Caco-2 (cell line): ENCODE measurements at regions not wholly inside any gene's neighbourhood (a gene's known extent, or its start where the extent isn't known, plus 50 kb on each side); places are given as distances from the start of the nearest gene placed in this dataset.

Source experiments
- BruUV-seq: library from RNA; stranded (reverse); fragments of 400-500 nt; replicated peaks from 2 replicates; lab custom pipeline; 2021; lab: Mats Ljungman, UMichigan
- CTCF ChIA-PET: fragments of 300-600 bp; sonication (Branson Sonifier 250); formaldehyde crosslinking; loops from one replicate; lab custom pipeline; 2022; ENCODE audit warnings: antibody characterized with exemption; lab: Charles Lee
- POLR2A ChIA-PET: fragments of 300-600 bp; sonication (Branson Sonifier 250); formaldehyde crosslinking; loops from one replicate; lab custom pipeline; 2022; ENCODE audit warnings: antibody characterized with exemption; lab: Charles Lee
- DNase-seq, 2 experiments: peaks; one replicate each; pipeline versions ENCODE4 v3.0.0 to v3.0.0-alpha.2; 2020 to 2022
- H3K27me3 ChIP-seq: replicated peaks from 2 replicates; pipeline ENCODE4 v1.6.0; 2011; ENCODE audit warnings: low read length; ENCODE audit not compliant: control insufficient read depth, insufficient read depth
- H3K36me3 ChIP-seq: 2 replicates; pipeline ENCODE4 v1.5.1; 2011; ENCODE audit warnings: low read length; ENCODE audit not compliant: control insufficient read depth, insufficient read depth
- H3K4me1 ChIP-seq: fragments of 250-450 bp; sonication (Bioruptor Pico); 2 replicates; pipeline ENCODE4 v1.5.1; 2020; ENCODE audit warnings: mild to moderate bottlenecking
- H3K4me3 ChIP-seq: 2 replicates; pipeline ENCODE4 v1.5.1; 2011; ENCODE audit warnings: low read depth, mild to moderate bottlenecking, control low read depth, low read length
- H3K9me3 ChIP-seq: fragments of 250-450 bp; sonication (Bioruptor Pico); 2 replicates; pipeline ENCODE4 v1.5.1; 2020; ENCODE audit warnings: mild to moderate bottlenecking, moderate library complexity
- H3K27ac Mint-ChIP-seq: one replicate; pipeline ENCODE4 v1.8.0; 2022; ENCODE audit warnings: mixed read lengths; ENCODE audit not compliant: unreplicated experiment
- H3K27me3 Mint-ChIP-seq: one replicate; pipeline ENCODE4 v1.8.0; 2022; ENCODE audit warnings: mixed read lengths; ENCODE audit not compliant: insufficient read depth, unreplicated experiment
- H3K36me3 Mint-ChIP-seq: one replicate; pipeline ENCODE4 v1.8.0; 2022; ENCODE audit warnings: mild to moderate bottlenecking, mixed read lengths; ENCODE audit not compliant: insufficient read depth, unreplicated experiment
- H3K4me1 Mint-ChIP-seq: one replicate; pipeline ENCODE4 v1.8.0; 2022; ENCODE audit warnings: low read depth, mixed read lengths; ENCODE audit not compliant: unreplicated experiment
- H3K4me3 Mint-ChIP-seq: one replicate; pipeline ENCODE4 v1.8.0; 2022; ENCODE audit warnings: mild to moderate bottlenecking, moderate library complexity, mixed read lengths; ENCODE audit not compliant: unreplicated experiment
- H3K9me3 Mint-ChIP-seq: one replicate; pipeline ENCODE4 v1.8.0; 2022; ENCODE audit warnings: mixed read lengths; ENCODE audit not compliant: unreplicated experiment
- CTCF ChIP-seq, 2 experiments: fragments of 200-600 bp in 1 of 2; IDR thresholded peaks; 1 replicate in 1 of 2; 2 replicates in 1 of 2; pipeline versions ENCODE4 v1.5.1 to v1.8.0; 2011 to 2022; ENCODE audit warnings: antibody characterized with exemption in 1 of 2, control low read depth in 1 of 2, inconsistent platforms in 1 of 2, low read depth in 1 of 2, low read length in 1 of 2, mild to moderate bottlenecking in 1 of 2, moderate library complexity in 1 of 2; ENCODE audit not compliant: insufficient read depth in 1 of 2, severe bottlenecking in 1 of 2, unreplicated experiment in 1 of 2
- intact Hi-C: fragments of 100-400 bp; cut with micrococcal nuclease; formaldehyde crosslinking; loops from one replicate; pipeline ENCODE4 v1.10.0; 2022; ENCODE audit not compliant: unreplicated experiment

GRCh38 chr4:164408831-164409230, 345.1 kb upstream of the SMIM31 start:
- Mint-ChIP-seq H3K4me3 (no peak overlapping the region), H3K9me3 (no peaks in the 10 kb centered on the region), H3K4me1 (peaks cover 6% of the 10 kb centered on the region), H3K36me3 (no peaks in the 10 kb centered on the region), H3K27me3 (peaks cover 14% of the 10 kb centered on the region), H3K27ac (no peak overlapping the region)
- H3K27me3 ChIP-seq, result no peaks in the 10 kb centered on the region
- DNase-seq, result no peak
- no peaks in the 10 kb centered on the region for H3K9me3 ChIP-seq
- no peak for TF ChIP-seq CTCF (IDR thresholded peaks at IDR 0.05; ENCODE audit: insufficient read depth in 1 of 2, low read depth in 1 of 2, low read length in 1 of 2, severe bottlenecking in 1 of 2, unreplicated experiment in 1 of 2)
- ChIA-PET POLR2A (no interaction called here), CTCF (no interaction called here)
- no peaks in the 10 kb centered on the region for H3K36me3 ChIP-seq
- no TSS peak for BruUV-seq
- H3K4me3 ChIP-seq, result no peak overlapping the region
- no peaks in the 10 kb centered on the region for H3K4me1 ChIP-seq
- intact Hi-C loops, result no loop called here

GRCh38 chr4:164410401-164410800, 343.5 kb upstream of the SMIM31 start:
- H3K4me1 Mint-ChIP-seq, result peaks cover 6% of the 10 kb centered on the region
- Histone ChIP-seq H3K27me3 (no peaks in the 10 kb centered on the region), H3K4me3 (no peak overlapping the region), H3K4me1 (no peaks in the 10 kb centered on the region), H3K36me3 (no peaks in the 10 kb centered on the region), H3K9me3 (no peaks in the 10 kb centered on the region)
- TF ChIP-seq CTCF (IDR thresholded peaks at IDR 0.05; ENCODE audit: insufficient read depth in 1 of 2, low read depth in 1 of 2, low read length in 1 of 2, severe bottlenecking in 1 of 2, unreplicated experiment in 1 of 2), result no peak
- CTCF ChIA-PET, result no interaction called here
- no peak for DNase-seq
- no peak overlapping the region for H3K4me3 Mint-ChIP-seq
- intact Hi-C loops, result no loop called here
- no peaks in the 10 kb centered on the region for H3K36me3 Mint-ChIP-seq
- peaks cover 14% of the 10 kb centered on the region for H3K27me3 Mint-ChIP-seq
- POLR2A ChIA-PET, result no interaction called here
- H3K9me3 Mint-ChIP-seq, result no peaks in the 10 kb centered on the region
- BruUV-seq, result no TSS peak
- no peak overlapping the region for H3K27ac Mint-ChIP-seq

- H3K27me3 ChIP-seq, result no peaks in the 10 kb centered on the region
- CTCF ChIA-PET, result no interaction called here
- no peak for TF ChIP-seq CTCF (IDR thresholded peaks at IDR 0.05; ENCODE audit: insufficient read depth in 1 of 2, low read depth in 1 of 2, low read length in 1 of 2, severe bottlenecking in 1 of 2, unreplicated experiment in 1 of 2)
- intact Hi-C loops, result no loop called here
- Mint-ChIP-seq H3K9me3 (no peaks in the 10 kb centered on the region), H3K36me3 (no peaks in the 10 kb centered on the region), H3K4me3 (no peak overlapping the region), H3K4me1 (peaks cover 6% of the 10 kb centered on the region), H3K27me3 (peaks cover 14% of the 10 kb centered on the region), H3K27ac (no peak overlapping the region)
- no peak overlapping the region for H3K4me3 ChIP-seq
- no peaks in the 10 kb centered on the region for H3K4me1 ChIP-seq
- DNase-seq, result no peak
- H3K36me3 ChIP-seq, result no peaks in the 10 kb centered on the region
- POLR2A ChIA-PET, result no interaction called here
- H3K9me3 ChIP-seq, result no peaks in the 10 kb centered on the region
- BruUV-seq, result no TSS peak
These were observed 341.7 kb upstream of the SMIM31 start for GRCh38 chr4:164412246-164412645.
